Superior temporal gyrus (tissue), 1 donor: ENCODE measurements at regions not wholly inside any gene's neighbourhood (a gene's known extent, or its start where the extent isn't known, plus 50 kb on each side); places are given as distances from the start of the nearest gene placed in this dataset.
"Not testable (repeated sequence)": the region's sequence is repeated elsewhere in the genome, so short reads cannot be mapped to it uniquely, and the experiment has no call there.

Source experiments
- DNase-seq: peaks from one replicate; pipeline ENCODE4 v3.0.0-alpha.2; 2016; ENCODE audit errors: extremely low spot score

- DNase-seq = no peak
These were observed 95.0 kb downstream of the TEX35 start for GRCh38 chr1:178607718-178608408.

DNA sequence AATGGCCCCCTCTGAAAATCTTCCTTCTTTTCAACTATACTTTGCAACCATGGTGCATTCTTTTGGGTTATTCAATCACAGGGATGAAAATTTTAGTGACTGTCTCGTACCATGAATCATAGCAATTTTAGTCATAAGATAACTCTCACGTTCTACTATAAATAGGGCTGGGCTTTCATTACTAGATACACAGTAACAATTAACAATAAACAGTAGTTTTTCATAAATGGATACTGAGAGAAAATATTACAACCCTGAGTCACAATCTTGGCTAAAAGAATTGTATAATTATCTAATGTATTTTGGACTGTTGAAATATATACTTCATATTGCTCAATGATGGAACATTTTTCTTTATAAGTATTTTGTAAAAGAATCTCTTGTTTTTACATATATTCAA is 96.1 kb downstream of the TEX35 start:
- no peak for DNase-seq

GRCh38 chr1:178610690-178611410 is 97.9 kb downstream of the TEX35 start:
- DNase-seq = not testable (repeated sequence)

DNA sequence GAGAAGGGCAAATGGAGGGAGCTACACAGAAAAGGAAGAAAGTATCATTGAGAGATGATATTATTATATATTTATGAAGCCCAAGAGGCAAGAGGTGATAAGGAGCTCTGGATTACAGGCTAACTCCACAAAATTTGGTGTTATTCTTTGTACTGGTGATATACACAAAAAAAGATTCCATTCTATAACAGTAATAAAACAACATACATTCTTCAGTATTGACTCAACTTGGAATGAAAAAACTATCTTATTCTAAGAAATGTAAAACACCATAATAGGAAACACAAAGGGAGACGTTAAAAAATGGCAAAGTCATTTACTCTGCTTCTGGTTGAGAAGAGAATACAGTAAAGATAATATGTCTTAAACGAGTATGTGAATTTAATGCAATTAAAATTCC is 99.4 kb downstream of the TEX35 start:
- DNase-seq = no peak

DNA sequence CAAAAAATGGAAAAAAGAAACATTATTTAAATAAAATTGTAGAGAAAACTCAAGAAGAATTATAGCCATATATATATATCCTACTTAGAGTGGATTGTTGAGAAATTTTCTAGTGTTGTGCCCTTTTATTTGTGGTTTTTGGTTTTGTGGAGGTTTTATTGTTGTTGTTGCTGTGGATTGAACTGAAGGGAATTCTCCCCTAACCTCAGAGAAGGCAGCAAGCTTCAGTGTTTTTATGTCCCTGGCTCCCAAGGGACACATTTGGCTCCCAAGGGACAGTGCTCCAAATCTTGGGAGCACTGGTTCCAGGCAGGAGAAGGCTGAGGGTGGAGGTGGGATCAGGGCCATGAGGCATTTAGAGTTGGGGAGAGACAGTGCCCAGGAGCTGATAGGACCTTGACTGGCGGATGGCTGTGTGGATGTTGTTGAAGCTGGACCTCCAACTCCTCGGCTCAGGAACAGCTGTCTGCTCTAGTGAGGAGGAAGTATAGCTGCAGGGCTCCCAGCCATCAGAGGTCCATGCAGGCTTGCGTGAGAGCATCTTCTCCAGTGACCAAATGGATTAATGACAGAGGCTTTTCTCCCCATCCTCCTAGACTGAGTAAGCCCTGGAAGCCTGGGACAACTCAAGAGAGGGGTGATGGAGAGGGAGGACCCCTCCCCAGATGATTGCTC is 100.5 kb downstream of the TEX35 start:
- DNase-seq = no peak

DNA sequence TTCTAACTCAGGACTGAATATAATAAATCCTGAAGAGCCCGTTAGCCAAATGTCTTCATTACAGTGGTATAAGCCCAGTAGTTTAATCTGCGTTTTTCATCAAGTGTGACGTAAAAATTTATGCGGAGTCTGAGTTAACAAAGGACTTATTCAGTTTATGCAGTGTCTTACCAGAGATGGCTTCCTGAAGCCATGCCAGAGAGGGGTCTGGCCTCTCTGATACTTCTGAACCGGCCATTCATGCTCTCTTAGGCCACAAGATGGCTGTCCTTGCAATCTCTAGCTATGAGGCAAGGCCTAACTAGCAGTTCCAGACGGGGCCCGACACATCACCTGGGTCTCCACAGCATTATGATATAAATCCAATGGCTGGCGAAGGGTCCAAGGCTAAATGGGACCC is 101.4 kb downstream of the TEX35 start:
- peak; percentile 23 for DNase-seq

DNA sequence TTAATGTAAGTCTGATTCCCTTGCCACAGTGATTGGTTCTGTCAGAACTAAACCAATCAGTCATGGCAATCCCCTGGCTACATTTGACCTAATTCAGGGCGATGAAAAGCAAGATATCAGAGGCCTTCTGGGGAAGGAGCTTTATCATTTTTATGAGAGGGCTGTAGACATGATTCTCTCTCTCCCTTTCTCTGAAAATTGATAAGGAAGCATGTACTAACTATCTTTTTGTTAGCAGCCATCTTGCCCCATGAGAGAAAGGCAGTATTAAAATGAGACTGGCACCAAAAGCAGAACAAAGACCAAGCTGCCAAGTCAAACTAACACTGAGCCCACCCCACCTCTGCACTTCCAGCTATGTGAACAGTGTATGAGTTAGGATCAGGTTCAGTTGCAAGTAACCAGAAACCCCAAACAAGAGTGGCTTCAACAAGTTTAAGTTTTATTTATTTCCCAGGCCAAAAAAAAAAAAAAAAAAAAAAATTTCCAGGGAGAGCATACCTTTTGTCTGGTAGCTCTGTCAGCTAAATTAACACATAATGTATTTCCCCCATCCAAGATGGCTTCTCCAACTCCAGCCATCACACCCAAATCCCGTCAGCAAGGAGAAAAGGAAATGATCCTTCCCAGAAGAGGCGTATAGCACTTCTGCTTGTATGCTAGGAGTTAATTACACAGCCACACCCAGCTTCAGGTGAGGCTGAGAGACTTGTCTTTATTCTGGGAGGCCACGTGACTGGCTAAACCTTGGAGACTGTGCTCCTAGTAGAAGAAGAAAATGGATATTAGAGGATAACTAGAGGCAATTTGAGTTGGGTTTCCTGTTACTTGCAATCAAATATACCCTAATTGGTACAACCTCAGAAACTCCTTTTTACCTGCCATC is 105.8 kb upstream of the RALGPS2 start:
- no peak for DNase-seq

GRCh38 chr1:178620584-178621475 is 104.2 kb upstream of the RALGPS2 start:
- no peak for DNase-seq

- no peak for DNase-seq
These were observed 103.2 kb upstream of the RALGPS2 start for GRCh38 chr1:178621822-178622221.

DNA sequence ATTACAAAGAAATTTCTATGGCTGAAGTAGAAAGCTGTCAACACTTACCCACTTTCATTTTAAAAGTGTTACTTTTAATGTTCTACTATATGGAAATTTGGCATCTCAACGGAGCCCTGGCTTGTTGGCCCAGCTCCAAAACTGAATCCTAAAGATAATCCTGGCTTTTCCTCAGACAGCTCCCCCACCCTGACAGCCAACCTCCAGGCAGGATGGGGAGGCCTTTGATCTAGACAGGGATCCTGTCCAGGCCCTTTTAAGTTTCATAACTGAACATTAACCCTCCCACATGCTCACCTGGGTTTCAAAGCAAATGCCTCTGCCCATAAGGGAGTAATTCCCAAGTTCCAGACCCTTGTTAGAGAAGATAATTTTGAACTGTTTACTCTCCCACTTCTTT is 99.3 kb upstream of the RALGPS2 start:
- DNase-seq = no peak

- DNase-seq = no peak
These were observed 98.0 kb upstream of the RALGPS2 start for GRCh38 chr1:178627037-178627436.

DNA sequence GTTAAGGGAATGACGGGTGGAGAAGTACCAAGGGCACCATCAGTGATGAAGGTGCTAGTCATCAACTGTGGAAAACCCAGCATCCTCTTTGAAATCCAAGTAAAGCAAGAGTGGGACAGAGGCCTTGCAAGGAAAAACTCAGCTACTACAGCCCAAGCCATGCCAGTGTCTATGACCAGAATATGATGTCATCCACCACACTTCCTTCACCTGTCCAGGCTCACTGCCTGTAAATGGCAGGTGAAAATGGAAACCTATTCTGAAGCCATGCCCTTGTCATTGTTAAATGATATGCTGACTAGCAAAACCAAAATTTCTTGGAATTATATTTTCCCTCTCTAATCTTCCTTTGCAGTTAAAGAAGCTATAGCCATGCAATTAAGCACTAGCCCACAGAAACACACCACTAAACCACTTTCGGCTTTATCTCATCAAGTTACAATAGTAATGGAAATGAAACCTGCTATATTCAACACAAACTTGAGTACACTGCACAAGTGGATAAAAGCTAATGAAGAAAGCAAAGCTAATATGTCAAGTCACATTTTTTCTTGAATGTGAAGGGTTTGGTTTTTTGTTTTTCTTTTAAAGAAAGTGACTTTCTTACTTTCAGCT is 96.3 kb upstream of the RALGPS2 start:
- DNase-seq = no peak

DNA sequence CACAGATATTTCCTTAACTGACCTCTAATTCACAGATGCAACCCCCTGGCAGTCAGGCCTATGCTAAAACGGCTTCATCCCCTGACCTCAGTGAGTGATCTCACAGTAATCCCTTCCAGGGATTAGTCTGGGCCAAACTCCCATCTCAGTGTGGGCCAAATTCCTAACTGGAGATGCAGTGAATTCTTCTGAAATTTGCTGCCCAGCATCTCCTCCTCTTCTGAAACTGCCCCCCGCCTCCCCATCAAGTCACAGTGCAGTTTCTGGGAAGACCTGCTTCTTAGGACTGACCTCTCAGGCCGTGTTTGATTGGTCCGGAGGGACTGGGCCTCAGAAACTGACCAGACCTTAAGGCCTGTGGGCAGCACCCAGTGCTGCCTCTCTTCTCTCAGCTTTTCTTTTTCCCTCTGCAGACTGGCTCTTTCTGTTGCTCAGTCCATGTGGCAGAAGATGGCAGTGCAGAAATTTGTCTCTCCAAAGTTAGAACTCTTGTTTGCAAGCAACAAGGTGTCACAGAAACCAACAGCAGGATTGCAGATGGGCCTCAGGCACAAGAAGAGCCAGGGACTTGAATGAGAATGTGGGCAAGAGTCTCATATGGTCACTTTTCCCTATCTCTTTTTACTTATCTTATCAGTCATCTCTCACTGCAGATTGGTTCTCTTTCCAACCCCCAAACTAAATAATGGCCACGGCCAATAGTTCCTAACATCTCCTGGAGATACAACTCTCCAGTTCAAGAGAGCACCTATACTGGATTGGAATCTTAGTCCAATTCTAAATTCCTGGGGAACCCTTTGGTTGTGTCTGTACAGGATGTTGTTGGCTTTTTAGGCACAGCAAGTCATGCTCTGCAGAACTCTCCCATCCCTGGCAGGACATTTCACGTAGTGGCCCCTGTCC is 95.5 kb upstream of the RALGPS2 start:
- DNase-seq = no peak

DNA sequence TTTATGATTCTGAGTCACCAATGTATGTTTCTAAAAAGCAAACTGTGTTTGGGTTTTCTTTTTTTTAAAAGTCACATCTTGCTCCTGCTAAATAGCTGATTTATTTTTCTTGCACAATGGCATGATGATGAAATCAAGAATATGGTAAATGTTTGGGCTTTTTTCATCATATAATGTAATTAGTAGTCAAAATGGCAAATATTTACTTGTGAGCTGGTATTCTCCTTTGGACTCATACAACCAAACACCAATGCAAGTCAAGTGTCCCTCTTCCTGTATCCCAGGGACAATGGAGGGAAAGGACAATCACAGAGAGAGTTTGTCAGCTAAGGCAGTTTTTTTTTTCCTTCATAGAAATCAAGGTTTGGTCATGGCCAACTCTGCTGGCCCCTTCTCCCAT is 94.6 kb upstream of the RALGPS2 start:
- no peak for DNase-seq

DNA sequence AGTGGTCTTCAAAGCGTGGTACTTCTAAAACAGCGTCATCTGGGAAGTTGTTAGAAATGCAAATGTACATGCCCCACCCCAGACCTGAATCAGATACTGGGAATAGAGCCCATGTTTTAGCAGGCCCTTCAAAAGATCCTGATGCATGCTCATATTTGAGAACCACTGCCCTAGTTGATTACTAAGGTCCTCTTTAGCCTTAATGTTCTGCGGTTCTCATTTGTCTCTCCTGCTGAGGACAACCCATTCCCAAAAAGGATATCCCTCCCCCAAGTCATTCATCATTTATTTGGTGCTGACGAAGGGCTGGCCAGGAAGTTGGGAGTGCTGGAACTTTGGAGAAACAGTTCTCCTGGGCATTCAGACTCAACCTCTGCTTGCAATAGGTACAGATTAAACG is 92.4 kb upstream of the RALGPS2 start:
- no peak for DNase-seq

DNA sequence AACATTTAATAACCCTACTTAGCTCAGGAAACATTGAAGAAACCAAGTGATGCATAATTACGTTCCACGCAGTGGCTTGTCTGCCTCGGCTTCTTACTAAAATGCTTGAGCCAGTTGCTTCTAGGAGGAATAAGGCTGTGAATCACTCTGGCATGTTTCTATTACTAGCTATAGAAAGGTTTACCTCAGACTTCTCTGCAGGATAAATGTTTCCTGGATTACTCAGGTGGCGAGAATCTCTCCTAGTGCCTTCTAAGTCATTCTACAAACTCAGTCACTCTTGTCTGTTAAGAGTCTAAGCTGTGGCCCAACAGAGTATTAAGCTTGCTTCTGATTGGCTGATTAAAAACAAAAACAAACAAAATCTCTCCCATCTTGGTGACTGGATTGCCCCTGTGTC is 92.0 kb upstream of the RALGPS2 start:
- no peak for DNase-seq

GRCh38 chr1:178634445-178634844 is 90.6 kb upstream of the RALGPS2 start:
- DNase-seq = no peak

GRCh38 chr1:178637841-178638240 is 87.2 kb upstream of the RALGPS2 start:
- DNase-seq = no peak

DNA sequence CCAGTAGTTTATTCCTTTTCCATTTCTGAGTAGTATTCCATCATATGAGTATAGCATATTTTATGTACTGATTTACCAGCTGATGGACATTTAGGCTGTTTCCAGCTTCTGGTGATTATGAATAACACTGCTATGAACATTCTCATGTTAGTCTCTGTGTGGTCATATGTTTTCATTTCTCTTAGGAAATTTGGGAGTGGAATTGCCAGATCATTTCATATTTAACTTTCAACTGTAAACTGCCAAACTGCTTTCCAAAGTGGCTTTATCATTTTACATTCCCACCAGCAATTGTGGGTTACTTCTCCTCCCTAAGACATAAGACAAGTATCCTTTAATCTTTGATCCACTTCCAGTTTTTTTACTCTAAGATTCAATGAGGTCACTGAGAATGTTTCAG is 85.7 kb upstream of the RALGPS2 start:
- DNase-seq = no peak
